ENCODE measurements at regions not wholly inside any gene's neighbourhood (a gene's known extent, or its start where the extent isn't known, plus 50 kb on each side); places are given as distances from the start of the nearest gene placed in this dataset.

DNA sequence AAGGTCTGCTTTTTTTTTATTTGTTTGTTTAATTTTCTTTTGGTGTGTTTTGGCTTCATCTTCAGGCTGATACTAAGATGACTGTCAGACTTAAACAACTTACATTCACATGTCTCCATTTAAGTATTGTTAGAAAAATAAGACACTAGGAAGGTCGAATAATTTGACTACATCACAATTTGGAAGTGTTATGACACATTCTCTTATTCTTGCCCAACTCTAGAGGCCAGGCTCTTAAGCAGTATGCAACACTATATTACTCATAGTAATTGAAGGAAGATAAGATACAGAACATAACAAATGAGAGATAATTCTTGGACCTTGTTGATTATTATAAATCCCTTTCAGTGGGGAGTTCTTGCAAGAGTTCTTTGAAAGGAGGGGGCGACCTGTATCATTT is 295.3 kb upstream of the COL3A1 start:
- peak; percentile 82 to 88 for DNase-seq (ENCODE audit: low read depth in 2 of 2)

DNA sequence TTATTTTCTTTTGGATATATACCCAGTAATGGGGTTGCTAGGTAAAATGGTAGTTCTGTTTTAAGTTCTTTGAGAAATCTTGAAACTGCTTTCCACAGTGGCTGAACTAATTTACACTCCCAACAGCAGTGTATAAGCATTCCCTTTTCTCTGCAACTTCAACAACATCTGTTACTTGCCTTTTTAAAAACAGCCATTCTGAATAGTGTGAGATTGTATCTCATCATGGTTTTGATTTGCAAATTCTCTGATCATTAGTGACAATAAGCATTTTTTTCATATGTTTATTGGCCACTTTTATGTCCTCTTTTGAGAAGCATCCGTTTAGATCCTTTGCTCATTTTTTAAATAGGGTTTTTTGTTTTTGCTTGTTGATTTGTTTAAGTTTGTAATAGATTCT is 291.3 kb upstream of the COL3A1 start:
- no peak overlapping the region for H3K4me2 ChIP-seq (ENCODE audit: extremely low read depth, insufficient read depth, low read length)
- H2AFZ ChIP-seq (ENCODE audit: low read length), result no peak overlapping the region
- no peaks in the 10 kb centered on the region for H3K79me2 ChIP-seq (ENCODE audit: control insufficient read depth, insufficient read depth, low read length)
- no peaks in the 10 kb centered on the region for H3K4me1 ChIP-seq (ENCODE audit: control insufficient read depth, extremely low read depth, insufficient read depth, low read length)
- TF ChIP-seq, protein P1, sequence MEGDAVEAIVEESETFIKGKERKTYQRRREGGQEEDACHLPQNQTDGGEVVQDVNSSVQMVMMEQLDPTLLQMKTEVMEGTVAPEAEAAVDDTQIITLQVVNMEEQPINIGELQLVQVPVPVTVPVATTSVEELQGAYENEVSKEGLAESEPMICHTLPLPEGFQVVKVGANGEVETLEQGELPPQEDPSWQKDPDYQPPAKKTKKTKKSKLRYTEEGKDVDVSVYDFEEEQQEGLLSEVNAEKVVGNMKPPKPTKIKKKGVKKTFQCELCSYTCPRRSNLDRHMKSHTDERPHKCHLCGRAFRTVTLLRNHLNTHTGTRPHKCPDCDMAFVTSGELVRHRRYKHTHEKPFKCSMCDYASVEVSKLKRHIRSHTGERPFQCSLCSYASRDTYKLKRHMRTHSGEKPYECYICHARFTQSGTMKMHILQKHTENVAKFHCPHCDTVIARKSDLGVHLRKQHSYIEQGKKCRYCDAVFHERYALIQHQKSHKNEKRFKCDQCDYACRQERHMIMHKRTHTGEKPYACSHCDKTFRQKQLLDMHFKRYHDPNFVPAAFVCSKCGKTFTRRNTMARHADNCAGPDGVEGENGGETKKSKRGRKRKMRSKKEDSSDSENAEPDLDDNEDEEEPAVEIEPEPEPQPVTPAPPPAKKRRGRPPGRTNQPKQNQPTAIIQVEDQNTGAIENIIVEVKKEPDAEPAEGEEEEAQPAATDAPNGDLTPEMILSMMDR (conservative IDR thresholded peaks at IDR 0.05 in 1 of 2, IDR thresholded peaks at IDR 0.05 in 1 of 2; ENCODE audit: low read depth in 1 of 2, low read length in 2 of 2), result no peak
- no peak for TF ChIP-seq EZH2 (IDR thresholded peaks at IDR 0.05; ENCODE audit: low read length, missing control alignments)
- no peaks in the 10 kb centered on the region for H4K20me1 ChIP-seq (ENCODE audit: control insufficient read depth, extremely low read depth, insufficient read depth, low read length)
- no peak overlapping the region for H3K27ac ChIP-seq (ENCODE audit: insufficient read depth, low read length)
- H3K9me3 ChIP-seq (ENCODE audit: control insufficient read depth, insufficient read depth, low read depth, low read length), result no peaks in the 10 kb centered on the region
- H3K27me3 ChIP-seq (ENCODE audit: control insufficient read depth, insufficient read depth, low read length), result no peaks in the 10 kb centered on the region
- H3K9ac ChIP-seq (ENCODE audit: insufficient read depth, low read length), result no peak overlapping the region
- H3K4me3 ChIP-seq (replicated peaks in 1 of 4; ENCODE audit: control extremely low read depth in 1 of 4, insufficient read depth in 1 of 4, low read depth in 3 of 4, low read length in 4 of 4), result no peak overlapping the region
- no peaks in the 10 kb centered on the region for H3K36me3 ChIP-seq (ENCODE audit: control insufficient read depth, insufficient read depth, low read length)
- no peak for DNase-seq (ENCODE audit: low read depth in 2 of 2)

More for the DNA sequence above, 295.3 kb upstream of the COL3A1 start:
- no peaks in the 10 kb centered on the region for H3K27me3 ChIP-seq (ENCODE audit: control insufficient read depth, insufficient read depth, low read length)
- H3K79me2 ChIP-seq (ENCODE audit: control insufficient read depth, insufficient read depth, low read length), result no peaks in the 10 kb centered on the region
- no peaks in the 10 kb centered on the region for H3K4me1 ChIP-seq (ENCODE audit: control insufficient read depth, extremely low read depth, insufficient read depth, low read length)
- H4K20me1 ChIP-seq (ENCODE audit: control insufficient read depth, extremely low read depth, insufficient read depth, low read length), result no peaks in the 10 kb centered on the region
- no peak overlapping the region for H3K4me2 ChIP-seq (ENCODE audit: extremely low read depth, insufficient read depth, low read length)
- H2AFZ ChIP-seq (ENCODE audit: low read length), result no peak overlapping the region
- H3K4me3 ChIP-seq (replicated peaks in 1 of 4; ENCODE audit: control extremely low read depth in 1 of 4, insufficient read depth in 1 of 4, low read depth in 3 of 4, low read length in 4 of 4), result no peak overlapping the region
- no peak overlapping the region for H3K9ac ChIP-seq (ENCODE audit: insufficient read depth, low read length)
- H3K36me3 ChIP-seq (ENCODE audit: control insufficient read depth, insufficient read depth, low read length), result no peaks in the 10 kb centered on the region
- TF ChIP-seq EZH2 (IDR thresholded peaks at IDR 0.05; ENCODE audit: low read length, missing control alignments), result no peak
- TF ChIP-seq, protein P1 (conservative IDR thresholded peaks at IDR 0.05 in 1 of 2, IDR thresholded peaks at IDR 0.05 in 1 of 2; ENCODE audit: low read depth in 1 of 2, low read length in 2 of 2), result no peak
- H3K9me3 ChIP-seq (ENCODE audit: control insufficient read depth, insufficient read depth, low read depth, low read length), result no peaks in the 10 kb centered on the region
- no peak overlapping the region for H3K27ac ChIP-seq (ENCODE audit: insufficient read depth, low read length)

DNA sequence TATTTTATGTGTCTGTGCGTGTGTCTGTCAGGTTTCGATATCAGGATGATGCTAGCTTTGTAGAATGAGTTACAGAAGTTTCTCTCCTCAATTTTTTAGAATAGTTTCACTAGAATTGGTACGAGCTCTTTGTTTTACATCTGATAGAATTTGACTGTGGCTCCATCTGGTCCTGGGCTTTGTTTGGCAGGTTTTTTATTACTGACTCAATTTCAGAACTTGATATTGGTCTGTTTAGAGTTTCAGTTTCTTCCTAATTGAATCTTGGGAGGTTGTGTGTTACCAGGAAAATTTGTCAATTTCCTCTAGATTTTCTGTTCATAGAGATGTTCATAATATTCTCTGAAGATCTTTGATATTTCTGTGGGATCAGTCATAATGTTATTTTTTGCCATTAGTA is 289.4 kb upstream of the COL3A1 start:
- no peak for DNase-seq (ENCODE audit: low read depth in 2 of 2)
- H2AFZ ChIP-seq (ENCODE audit: low read length), result no peak overlapping the region
- H3K4me2 ChIP-seq (ENCODE audit: extremely low read depth, insufficient read depth, low read length), result no peak overlapping the region
- H4K20me1 ChIP-seq (ENCODE audit: control insufficient read depth, extremely low read depth, insufficient read depth, low read length), result no peaks in the 10 kb centered on the region
- H3K27ac ChIP-seq (ENCODE audit: insufficient read depth, low read length), result no peak overlapping the region
- H3K36me3 ChIP-seq (ENCODE audit: control insufficient read depth, insufficient read depth, low read length), result no peaks in the 10 kb centered on the region
- TF ChIP-seq, protein P1 (conservative IDR thresholded peaks at IDR 0.05 in 1 of 2, IDR thresholded peaks at IDR 0.05 in 1 of 2; ENCODE audit: low read depth in 1 of 2, low read length in 2 of 2), result no peak
- TF ChIP-seq EZH2 (IDR thresholded peaks at IDR 0.05; ENCODE audit: low read length, missing control alignments), result no peak
- no peaks in the 10 kb centered on the region for H3K4me1 ChIP-seq (ENCODE audit: control insufficient read depth, extremely low read depth, insufficient read depth, low read length)
- H3K4me3 ChIP-seq (replicated peaks in 1 of 4; ENCODE audit: control extremely low read depth in 1 of 4, insufficient read depth in 1 of 4, low read depth in 3 of 4, low read length in 4 of 4), result no peak overlapping the region
- no peaks in the 10 kb centered on the region for H3K79me2 ChIP-seq (ENCODE audit: control insufficient read depth, insufficient read depth, low read length)
- H3K9ac ChIP-seq (ENCODE audit: insufficient read depth, low read length), result no peak overlapping the region
- H3K27me3 ChIP-seq (ENCODE audit: control insufficient read depth, insufficient read depth, low read length), result no peaks in the 10 kb centered on the region
- H3K9me3 ChIP-seq (ENCODE audit: control insufficient read depth, insufficient read depth, low read depth, low read length), result no peaks in the 10 kb centered on the region
